ENCODE measurements at regions not wholly inside any gene's neighbourhood (a gene's known extent, or its start where the extent isn't known, plus 50 kb on each side); places are given as distances from the start of the nearest gene placed in this dataset.

- DNase-seq (ENCODE audit: low spot score), result no peak
- Histone ChIP-seq H3K27me3 (replicated peaks; ENCODE audit: insufficient read depth) (no peaks in the 10 kb centered on the region), H3K4me1 (replicated peaks) (no peaks in the 10 kb centered on the region), H3K36me3 (no peaks in the 10 kb centered on the region), H3K4me3 (no peak overlapping the region), H3K9me3 (no peaks in the 10 kb centered on the region), H3K27ac (no peak overlapping the region)
- intact Hi-C loops (cut with DNase I), result no loop called here
- TF ChIP-seq POLR2AphosphoS5 (IDR thresholded peaks at IDR 0.05), result no peak
- TF ChIP-seq POLR2A (IDR thresholded peaks at IDR 0.05), result no peak
- TF ChIP-seq CTCF (IDR thresholded peaks at IDR 0.05), result no peak
- WGBS, result 49% methylated on average over 4 of the region's 4 CpGs
Measured at GRCh38 chr7:54109501-54109900, 432.7 kb upstream of the VSTM2A start.

- intact Hi-C loops (cut with DNase I), result no loop called here
- no peak for DNase-seq (ENCODE audit: low spot score)
- no peaks in the 10 kb centered on the region for H3K4me1 ChIP-seq (replicated peaks)
- H3K27ac ChIP-seq, result no peak overlapping the region
- TF ChIP-seq POLR2AphosphoS5 (IDR thresholded peaks at IDR 0.05), result no peak
- H3K4me3 ChIP-seq, result no peak overlapping the region
- no peaks in the 10 kb centered on the region for H3K27me3 ChIP-seq (replicated peaks; ENCODE audit: insufficient read depth)
- no peaks in the 10 kb centered on the region for H3K9me3 ChIP-seq
- WGBS, result 43% methylated on average over 6 of the region's 6 CpGs
- no peaks in the 10 kb centered on the region for H3K36me3 ChIP-seq
Measured at GRCh38 chr7:54111814-54112511, 430.2 kb upstream of the VSTM2A start.

- WGBS, result 27% methylated on average over 3 of the region's 3 CpGs
- TF ChIP-seq POLR2A (IDR thresholded peaks at IDR 0.05), result no peak
- TF ChIP-seq POLR2AphosphoS5 (IDR thresholded peaks at IDR 0.05), result no peak
- no peak for TF ChIP-seq CTCF (IDR thresholded peaks at IDR 0.05)
- Histone ChIP-seq H3K36me3 (no peaks in the 10 kb centered on the region), H3K4me3 (no peak overlapping the region), H3K4me1 (replicated peaks) (no peaks in the 10 kb centered on the region), H3K27ac (no peak overlapping the region), H3K27me3 (replicated peaks; ENCODE audit: insufficient read depth) (no peaks in the 10 kb centered on the region), H3K9me3 (no peaks in the 10 kb centered on the region)
- intact Hi-C loops (cut with DNase I), result no loop called here
- DNase-seq (ENCODE audit: low spot score), result no peak
Measured at GRCh38 chr7:54112567-54112966, 429.6 kb upstream of the VSTM2A start.

GRCh38 chr7:54115028-54115763 is 427.0 kb upstream of the VSTM2A start:
- Histone ChIP-seq H3K4me3 (no peak overlapping the region), H3K9me3 (no peaks in the 10 kb centered on the region), H3K27me3 (replicated peaks; ENCODE audit: insufficient read depth) (no peaks in the 10 kb centered on the region), H3K27ac (no peak overlapping the region), H3K36me3 (no peaks in the 10 kb centered on the region), H3K4me1 (replicated peaks) (no peaks in the 10 kb centered on the region)
- WGBS, result 86% methylated on average over 9 of the region's 9 CpGs
- TF ChIP-seq POLR2A (IDR thresholded peaks at IDR 0.05) (no peak), POLR2AphosphoS5 (IDR thresholded peaks at IDR 0.05) (no peak), CTCF (IDR thresholded peaks at IDR 0.05) (no peak)
- intact Hi-C loops (cut with DNase I), result no loop called here
- DNase-seq (ENCODE audit: low spot score), result no peak

GRCh38 chr7:54116956-54117355 is 425.2 kb upstream of the VSTM2A start:
- no peak for TF ChIP-seq POLR2A (IDR thresholded peaks at IDR 0.05)
- no peak for TF ChIP-seq CTCF (IDR thresholded peaks at IDR 0.05)
- no peak for TF ChIP-seq POLR2AphosphoS5 (IDR thresholded peaks at IDR 0.05)
- intact Hi-C loops (cut with DNase I), result no loop called here

More at GRCh38 chr7:54116956-54117355, 425.2 kb upstream of the VSTM2A start:
- 52% methylated on average over 2 of the region's 2 CpGs for WGBS
- Histone ChIP-seq H3K4me3 (no peak overlapping the region), H3K36me3 (no peaks in the 10 kb centered on the region), H3K27me3 (replicated peaks; ENCODE audit: insufficient read depth) (no peaks in the 10 kb centered on the region), H3K4me1 (replicated peaks) (no peaks in the 10 kb centered on the region), H3K27ac (no peak overlapping the region), H3K9me3 (no peaks in the 10 kb centered on the region)
- DNase-seq (ENCODE audit: low spot score), result no peak

All from prostate gland (tissue), 2 donors.